Activated gamma-delta T cell treated with anti-CD3 and anti-CD28 coated beads, Interleukin-2, amount 50 U/mL, for 16 hours (primary cell): ENCODE measurements at regions not wholly inside any gene's neighbourhood (a gene's known extent, or its start where the extent isn't known, plus 50 kb on each side); places are given as distances from the start of the nearest gene placed in this dataset.
"Not testable (repeated sequence)": the region's sequence is repeated elsewhere in the genome, so short reads cannot be mapped to it uniquely, and the experiment has no call there.

Experiments used
- DNase-seq: peaks from one replicate; pipeline ENCODE4 v3.0.0-alpha.2; 2020; ENCODE audit warnings: low read depth

GRCh38 chr3:20324664-20325478 is 138.9 kb upstream of the SGO1 start:
- no peak for DNase-seq

- no peak for DNase-seq
Measured at GRCh38 chr3:20323307-20323927, 137.4 kb upstream of the SGO1 start.

- no peak for DNase-seq
Measured at GRCh38 chr3:20322085-20322484, 136.1 kb upstream of the SGO1 start.

GRCh38 chr3:20321391-20322047 is 135.5 kb upstream of the SGO1 start:
- no peak for DNase-seq

- DNase-seq, result no peak
Measured at GRCh38 chr3:20320489-20320888, 134.5 kb upstream of the SGO1 start.

- DNase-seq, result no peak
Measured at GRCh38 chr3:20319551-20319950, 133.5 kb upstream of the SGO1 start.

GRCh38 chr3:20317616-20318015 is 131.6 kb upstream of the SGO1 start:
- DNase-seq, result no peak

GRCh38 chr3:20316238-20316637 is 130.2 kb upstream of the SGO1 start:
- no peak for DNase-seq

GRCh38 chr3:20310629-20311028 is 124.6 kb upstream of the SGO1 start:
- no peak for DNase-seq

GRCh38 chr3:20307383-20307782 is 121.4 kb upstream of the SGO1 start:
- DNase-seq, result no peak

- DNase-seq, result no peak
Measured at GRCh38 chr3:20305647-20306046, 119.6 kb upstream of the SGO1 start.

- DNase-seq, result no peak
Measured at GRCh38 chr3:20302766-20303165, 116.8 kb upstream of the SGO1 start.

GRCh38 chr3:20288050-20288449 is 102.0 kb upstream of the SGO1 start:
- DNase-seq, result no peak

- DNase-seq, result no peak
Measured at GRCh38 chr3:20280257-20280656, 94.3 kb upstream of the SGO1 start.

GRCh38 chr3:20265977-20266376 is 80.0 kb upstream of the SGO1 start:
- DNase-seq, result not testable (repeated sequence)

GRCh38 chr3:20264900-20265567 is 79.0 kb upstream of the SGO1 start:
- no peak for DNase-seq

GRCh38 chr3:20258371-20258770 is 72.4 kb upstream of the SGO1 start:
- DNase-seq, result no peak

- DNase-seq, result no peak
Measured at GRCh38 chr3:20256144-20256543, 70.1 kb upstream of the SGO1 start.

- DNase-seq, result no peak
Measured at GRCh38 chr3:20254268-20255117, 68.5 kb upstream of the SGO1 start.

GRCh38 chr3:20250786-20251185 is 64.8 kb upstream of the SGO1 start:
- no peak for DNase-seq

- DNase-seq, result no peak
Measured at GRCh38 chr3:20250314-20250713, 64.3 kb upstream of the SGO1 start.

- DNase-seq, result no peak
Measured at GRCh38 chr3:20246662-20247061, 60.7 kb upstream of the SGO1 start.
